Amniotic epithelial cell (primary cell): ENCODE measurements at regions not wholly inside any gene's neighbourhood (a gene's known extent, or its start where the extent isn't known, plus 50 kb on each side); places are given as distances from the start of the nearest gene placed in this dataset.
"Not testable (repeated sequence)": the region's sequence is repeated elsewhere in the genome, so short reads cannot be mapped to it uniquely, and the experiment has no call there.

Experiments
- DNase-seq: peaks from one replicate; pipeline ENCODE4 v3.0.0-alpha.2; 2010; ENCODE audit warnings: low read depth

DNA sequence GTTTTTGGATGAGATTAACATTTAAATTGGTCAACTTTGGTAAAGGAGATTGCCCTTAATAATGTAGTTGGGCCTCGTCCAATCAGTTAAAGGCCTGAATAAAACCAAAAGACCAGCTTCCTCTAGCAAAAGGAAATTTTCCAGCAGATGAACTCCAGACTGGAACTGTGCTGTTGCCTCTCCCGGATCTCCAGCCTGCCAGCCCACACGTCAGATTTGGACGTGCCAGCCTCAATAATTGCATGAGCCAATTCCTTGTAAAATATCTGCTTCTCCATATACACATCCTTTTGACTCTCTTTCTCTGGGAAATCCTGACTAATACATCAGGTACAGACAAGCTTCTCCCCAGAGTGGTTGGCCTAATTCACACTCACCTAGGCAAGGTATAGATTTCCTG, 175.8 kb upstream of the ADCY2 start:
- DNase-seq: no peak

DNA sequence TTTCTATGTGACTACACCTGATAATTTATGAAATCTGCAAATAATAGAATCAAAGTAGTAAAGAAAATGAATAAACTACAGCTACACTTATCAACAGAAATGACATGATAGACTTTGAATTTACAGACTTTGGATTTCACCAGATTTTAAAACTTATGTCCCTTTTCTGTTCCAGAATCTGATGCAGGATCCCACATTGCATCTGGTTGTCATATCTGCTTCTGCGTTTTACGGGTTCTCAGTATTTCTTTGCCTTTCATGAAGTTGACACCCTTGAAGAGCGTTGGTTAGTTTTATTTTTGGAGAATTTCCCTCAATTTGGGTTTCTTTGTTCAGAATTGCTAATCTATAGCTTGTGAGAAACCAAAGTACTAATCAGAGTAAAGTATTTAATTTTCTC, 174.9 kb upstream of the ADCY2 start:
- DNase-seq: no peak

DNA sequence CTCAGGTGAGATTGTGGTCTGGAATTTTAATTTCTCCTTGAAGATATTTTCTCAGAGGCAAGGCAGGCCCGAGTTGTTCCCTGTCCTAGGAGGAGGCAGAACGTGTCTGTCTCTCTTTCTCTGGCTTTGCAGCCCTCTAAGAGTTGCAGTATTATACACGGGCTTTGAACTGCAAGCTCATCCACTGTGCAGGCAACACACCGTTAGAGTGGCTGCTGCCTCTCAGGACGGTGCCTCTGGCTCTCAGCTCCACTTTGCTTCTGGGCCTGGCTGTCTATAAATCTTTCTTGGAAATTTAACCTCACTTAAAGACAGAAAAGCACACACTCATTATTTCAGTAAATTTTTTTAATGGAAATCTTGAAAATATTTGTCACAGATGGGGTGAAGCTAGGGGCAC, 170.1 kb upstream of the ADCY2 start:
- DNase-seq: no peak

DNA sequence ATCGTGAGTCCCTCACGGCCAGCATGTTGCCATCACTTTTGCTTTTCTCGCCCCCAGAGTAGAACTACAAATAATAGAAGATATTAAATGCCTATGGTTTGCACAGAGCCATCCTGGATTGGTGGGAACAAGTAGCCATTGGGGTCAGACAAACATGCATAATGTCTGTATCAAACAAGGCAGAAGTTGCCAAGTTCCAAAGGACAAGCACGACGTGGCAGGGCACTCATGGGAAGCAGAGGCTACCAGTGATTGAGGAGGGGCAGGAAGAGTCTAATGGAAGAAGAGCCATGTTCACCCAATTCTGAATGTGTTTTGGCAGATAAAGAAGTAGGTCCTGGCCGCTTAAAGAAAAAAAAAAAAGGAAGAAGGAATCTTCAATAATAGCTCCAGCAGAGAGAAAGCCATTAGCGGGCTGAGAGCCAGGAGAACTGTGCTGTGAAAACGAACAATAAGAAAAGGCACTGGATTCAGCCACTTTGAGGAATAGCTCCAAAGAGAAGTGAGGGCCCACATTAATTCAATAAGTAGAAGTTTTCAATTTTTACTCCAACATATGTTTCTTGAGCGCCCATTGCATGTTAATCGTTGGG, 153.7 kb upstream of the ADCY2 start:
- DNase-seq: no peak

DNA sequence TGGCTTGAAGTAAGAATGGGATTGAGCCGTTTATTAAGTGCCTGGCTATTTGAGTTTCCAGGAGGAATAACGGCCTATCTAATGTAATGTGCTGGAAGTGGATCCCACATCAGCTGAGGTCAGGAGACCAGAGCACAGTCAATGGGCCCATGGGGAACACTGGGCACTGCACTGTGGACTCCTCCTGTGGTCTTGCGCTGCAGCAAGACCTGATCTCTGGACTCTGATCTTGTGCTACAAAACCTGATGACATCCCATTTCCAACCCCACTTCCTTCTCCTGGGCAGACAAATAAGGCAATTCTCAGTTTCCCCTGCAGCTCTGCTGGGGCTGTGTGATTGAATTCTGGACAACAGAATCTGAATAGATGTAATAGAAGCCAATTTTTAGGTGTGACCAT, 151.7 kb upstream of the ADCY2 start:
- DNase-seq: no peak

DNA sequence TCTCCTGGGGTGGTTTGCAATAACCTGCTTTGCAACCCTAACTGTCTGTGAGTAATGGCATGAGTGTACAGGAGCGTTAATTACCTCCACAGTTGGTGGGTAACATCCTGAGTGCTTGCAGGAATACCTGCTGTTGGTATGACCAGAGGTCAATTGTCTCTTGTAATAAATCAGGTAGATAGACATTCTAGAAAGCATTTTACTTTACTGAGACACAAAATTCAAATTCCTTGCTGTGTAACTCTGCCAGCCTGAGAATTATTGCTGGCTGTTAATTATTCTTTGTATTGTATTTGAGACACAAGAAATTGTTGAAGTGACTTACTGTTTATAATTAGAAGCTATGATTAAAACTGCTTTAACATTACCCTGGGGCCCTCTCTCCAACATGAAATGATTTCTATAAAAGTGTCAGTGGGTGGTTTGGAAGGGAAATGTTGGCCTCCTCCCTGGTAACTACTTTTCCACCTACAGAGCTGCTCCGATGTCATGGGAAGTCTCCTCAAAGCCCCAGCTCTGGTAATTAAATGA, 150.8 kb upstream of the ADCY2 start:
- DNase-seq: no peak

DNA sequence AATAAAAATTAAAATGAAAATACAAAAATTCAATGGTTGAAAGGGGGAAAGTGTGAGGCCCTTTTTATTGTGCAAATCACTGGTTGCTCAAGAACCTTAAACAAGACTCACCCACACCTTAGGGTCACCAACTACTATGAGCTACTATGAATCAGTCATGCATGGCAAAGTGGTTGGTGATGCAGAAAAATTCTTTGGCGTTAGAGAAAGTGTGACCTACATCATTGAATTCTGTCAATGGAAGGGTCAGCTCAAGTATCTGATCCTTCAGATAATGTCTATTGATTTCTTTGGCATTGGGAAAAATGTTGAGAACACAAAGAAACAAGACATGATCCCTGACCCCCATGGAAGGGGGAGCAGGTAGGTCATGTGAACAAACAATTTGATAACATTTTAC, 149.7 kb upstream of the ADCY2 start:
- DNase-seq: no peak

DNA sequence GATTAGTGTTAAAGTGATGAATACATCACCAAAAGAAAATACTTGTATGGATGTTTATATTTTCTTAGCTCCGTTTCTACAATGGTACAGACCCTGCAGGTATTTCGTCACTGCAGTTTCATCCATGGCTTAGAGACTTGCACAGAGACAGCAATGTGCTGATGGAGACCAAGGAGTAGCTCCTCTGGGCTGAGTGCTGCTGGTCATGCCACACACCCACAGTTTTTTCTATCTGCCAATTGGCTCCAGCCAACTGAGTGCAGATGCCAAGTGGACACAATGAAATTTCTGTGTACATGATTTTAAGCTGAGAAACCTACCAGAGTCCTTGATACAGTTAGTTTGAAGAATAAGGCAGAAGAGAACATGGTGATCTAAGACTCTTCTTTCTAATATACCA, 145.9 kb upstream of the ADCY2 start:
- no peak for DNase-seq

DNA sequence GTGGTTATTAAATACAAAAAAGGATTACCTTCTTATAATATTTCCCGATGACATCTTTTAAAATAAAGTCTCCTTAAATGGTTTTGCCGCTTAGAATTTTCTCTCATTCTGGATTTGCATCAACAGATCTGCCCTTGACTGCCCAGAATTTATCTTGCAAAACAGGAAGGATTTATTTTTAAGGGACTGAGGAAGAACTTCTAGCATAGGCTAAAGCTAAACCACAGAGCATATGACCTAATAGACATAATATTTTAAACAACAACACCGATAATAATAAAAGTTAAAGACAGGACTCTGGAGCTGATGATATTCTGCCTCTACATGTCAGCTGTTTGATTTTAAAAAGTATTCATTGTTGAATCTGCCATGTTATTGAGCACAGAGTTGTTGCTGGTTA, 145.3 kb upstream of the ADCY2 start:
- DNase-seq: no peak

DNA sequence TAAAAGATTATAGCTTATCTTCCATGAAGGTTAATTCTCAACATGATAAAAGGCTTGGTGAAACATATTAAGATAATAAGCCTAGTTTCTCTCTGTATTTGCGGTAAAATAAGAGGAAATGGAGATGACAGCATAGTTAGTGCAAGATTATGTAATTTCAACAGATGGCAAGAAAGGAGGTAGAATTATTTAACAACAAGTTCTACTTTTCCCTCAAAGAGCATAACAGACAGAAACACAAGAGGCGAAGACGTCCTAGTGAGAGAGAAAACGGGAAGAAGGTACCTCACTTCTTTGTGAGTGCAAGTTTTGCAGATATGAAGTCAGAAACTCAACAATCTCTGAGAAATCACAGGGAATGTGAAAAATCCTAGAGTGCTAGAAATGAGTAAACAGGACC, 144.8 kb upstream of the ADCY2 start:
- no peak for DNase-seq

DNA sequence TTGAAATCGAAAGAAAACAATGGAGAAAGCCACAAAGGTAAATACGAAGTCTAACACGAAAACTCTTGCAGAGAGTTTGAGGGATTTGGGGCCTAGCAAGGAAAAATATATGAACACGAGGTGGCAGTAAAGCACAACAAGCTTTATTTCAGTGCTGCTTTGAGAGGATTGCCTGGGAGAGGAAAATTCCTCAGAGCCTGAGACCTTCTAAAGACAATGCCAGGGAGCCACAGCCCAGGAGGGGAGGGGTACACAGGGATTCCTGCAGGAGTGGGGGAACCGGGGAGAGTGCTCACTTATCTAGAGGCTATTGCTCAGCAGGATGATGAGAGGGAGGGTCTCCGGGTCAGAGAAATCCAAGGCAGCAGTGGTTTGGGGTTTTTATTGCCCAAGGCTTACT, 134.9 kb upstream of the ADCY2 start:
- DNase-seq: no peak

DNA sequence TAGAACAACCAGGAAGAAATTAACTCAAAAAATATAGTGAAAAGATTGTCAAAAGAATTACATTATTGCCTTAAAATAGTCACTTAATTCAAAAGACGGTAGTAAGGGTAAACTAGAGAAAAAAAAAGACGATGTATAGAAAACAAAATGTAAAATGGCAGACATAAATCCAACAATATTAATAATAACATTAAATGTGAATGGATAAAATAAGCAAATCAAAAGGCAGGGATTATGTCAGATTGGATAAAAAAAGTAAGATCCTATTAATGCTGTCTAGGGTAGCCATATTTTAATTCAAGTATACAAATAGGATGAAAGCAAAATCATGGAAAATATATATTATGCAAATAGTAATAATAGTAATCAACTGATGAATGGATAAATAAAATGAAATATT, 134.0 kb upstream of the ADCY2 start:
- no peak for DNase-seq

DNA sequence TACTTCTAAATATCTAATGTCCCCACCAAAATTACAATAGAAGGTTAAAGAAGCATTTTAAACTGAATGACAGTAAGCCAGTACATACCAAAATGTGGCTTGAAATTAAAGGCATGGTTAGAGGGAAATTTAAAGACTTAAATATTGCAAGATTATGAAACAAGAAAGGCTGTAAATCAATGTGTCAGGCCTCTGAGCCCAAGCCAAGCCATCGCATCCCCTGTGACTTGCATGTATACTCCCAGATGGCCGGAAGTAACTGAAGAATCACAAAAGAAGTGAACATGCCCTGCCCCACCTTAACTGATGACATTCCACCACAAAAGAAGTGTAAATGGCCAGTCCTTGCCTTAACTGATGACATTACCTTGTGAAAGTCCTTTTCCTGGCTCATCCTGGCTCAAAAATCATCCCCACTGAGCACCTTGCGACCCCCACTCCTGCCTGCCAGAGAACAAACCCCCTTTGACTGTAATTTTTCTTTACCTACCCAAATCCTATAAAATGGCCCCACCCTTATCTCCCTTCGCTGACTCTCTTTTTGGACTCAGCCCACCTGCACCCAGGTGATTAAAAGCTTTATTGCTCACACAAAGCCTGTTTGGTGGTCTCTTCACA, 132.4 kb upstream of the ADCY2 start:
- not testable (repeated sequence) for DNase-seq

DNA sequence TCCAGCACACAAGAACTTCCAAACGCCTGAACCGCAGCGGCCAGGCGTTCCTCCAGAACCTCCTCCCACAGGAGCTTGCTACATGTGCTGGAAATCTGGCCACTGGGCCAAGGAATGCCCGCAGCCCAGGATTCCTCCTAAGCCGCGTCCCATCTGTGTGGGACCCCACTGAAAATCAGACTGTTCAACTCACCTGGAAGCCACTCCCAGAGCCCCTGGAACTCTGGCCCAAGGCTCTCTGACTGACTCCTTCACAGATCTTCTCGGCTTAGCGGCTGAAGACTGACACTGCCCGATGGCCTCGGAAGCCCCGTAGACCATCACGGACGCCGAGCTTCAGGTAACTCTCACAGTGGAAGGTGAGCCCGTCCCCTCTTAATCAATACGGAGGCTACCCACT, 130.2 kb upstream of the ADCY2 start:
- not testable (repeated sequence) for DNase-seq

DNA sequence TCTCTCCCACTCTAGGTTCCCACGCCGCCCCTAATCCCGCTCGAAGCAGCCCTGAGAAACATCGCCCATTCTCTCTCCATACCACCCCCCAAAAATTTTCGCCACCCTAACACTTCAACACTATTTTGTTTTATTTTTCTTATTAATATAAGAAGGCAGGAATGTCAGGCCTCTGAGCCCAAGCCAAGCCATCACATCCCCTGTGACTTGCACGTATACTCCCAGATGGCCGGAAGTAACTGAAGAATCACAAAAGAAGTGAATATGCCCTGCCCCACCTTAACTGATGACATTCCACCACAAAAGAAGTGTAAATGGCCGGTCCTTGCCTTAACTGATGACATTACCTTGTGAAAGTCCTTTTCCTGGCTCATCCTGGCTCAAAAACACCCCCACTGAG, 127.2 kb upstream of the ADCY2 start:
- DNase-seq: not testable (repeated sequence)

DNA sequence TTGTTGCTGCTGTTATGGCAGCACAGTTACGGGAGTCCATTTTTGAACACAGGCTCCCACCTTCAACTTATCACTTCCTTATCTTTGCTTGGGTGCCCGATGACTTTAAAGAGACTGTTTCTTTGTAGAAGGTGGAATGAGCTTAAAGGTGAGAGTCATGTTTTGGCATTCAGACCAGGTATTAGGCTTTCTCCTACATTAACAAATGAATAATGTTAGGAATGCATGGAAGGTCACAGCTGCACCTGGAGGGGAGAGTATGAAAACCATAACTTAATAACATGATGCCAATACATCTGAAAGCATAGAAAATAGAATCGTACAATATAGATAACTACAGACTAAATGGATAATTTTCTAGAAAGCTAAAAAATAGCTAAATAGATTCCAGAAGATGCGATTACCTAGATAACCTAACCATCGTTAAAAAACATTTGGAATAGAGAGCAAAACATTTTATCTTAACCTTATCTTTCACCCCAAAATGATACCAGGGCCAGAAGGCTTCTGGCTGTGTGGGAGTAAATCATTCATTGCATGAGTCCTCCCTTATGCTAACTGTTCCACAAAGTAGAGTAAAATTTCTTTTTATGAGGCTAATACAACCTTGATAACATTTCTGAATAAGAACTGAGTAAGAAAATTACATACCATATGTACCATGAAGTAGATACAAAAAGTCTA, 126.2 kb upstream of the ADCY2 start:
- no peak for DNase-seq

DNA sequence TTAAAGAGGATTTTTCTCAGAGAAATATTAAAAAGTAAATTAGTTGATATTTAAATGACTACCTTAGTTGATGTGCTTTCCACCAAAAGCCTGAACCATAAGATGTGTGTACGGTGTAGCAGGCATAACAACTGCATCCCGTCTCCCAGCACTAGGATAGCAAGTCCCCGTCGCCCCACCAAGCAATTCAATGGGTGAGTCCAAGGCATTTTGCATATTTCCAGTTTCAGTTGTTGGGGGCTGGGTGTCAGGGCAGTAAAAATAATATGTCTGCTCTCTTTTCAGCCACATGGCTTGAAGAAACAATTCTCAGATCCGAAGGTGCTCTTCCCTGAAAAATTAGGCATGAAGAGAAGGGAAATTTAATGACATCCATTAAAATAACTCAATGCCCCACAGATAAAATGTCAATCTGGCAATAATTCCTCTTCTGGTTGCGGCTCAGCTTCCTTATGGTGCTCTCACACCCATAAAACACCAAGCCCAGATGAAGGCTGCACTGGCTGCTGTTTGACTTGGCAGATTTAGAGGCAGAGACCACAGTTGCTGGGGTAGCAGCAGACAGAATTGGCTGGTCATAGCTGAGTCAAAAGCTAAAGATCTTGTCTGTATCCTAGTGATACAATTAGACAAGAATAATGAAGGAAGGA, 124.4 kb upstream of the ADCY2 start:
- DNase-seq: no peak

DNA sequence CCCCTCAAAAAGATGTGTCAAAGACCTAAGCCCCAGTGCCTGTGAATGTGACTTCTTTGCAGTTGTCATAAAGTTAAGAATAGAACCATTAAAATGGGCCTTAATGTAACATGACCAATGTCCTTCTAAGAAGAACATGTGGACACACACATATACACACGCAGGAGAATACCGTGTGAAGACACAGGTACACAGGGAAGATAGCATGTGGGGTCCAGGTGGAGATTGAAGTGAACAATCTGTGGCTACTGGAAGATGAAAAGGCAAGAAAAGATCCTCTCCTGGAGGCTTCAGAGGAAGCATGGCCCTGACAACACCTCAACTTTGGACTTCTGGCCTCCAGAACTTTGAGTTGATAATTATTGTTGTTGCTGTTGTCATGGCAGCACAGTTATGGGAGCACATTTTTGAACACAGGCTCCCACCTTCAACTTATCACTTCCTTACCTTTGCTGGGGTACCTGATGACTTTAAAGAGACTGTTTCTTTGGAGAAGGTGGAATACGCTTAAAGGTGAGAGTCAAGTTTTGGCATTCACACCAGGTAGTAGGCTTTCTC, 123.5 kb upstream of the ADCY2 start:
- DNase-seq: no peak

DNA sequence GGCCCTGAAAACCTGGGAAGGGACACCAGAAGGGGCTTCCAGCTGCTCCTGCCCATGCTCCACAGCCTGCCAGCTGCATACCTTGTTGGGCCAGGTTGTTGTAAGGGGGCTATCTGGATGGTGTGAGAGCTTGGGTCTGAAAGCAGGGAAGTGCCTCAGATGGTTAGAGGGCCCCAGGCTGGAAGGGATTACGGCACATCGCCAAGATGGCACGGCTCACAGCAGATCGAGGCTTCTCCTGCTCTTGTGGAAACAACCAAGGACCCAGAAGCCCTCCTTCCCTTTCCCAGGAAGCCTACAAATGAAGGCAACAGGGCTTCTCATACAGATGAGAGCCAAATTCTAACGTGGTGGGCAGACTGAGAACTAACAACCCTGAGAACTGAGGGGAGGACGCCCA, 121.7 kb upstream of the ADCY2 start:
- DNase-seq: no peak

DNA sequence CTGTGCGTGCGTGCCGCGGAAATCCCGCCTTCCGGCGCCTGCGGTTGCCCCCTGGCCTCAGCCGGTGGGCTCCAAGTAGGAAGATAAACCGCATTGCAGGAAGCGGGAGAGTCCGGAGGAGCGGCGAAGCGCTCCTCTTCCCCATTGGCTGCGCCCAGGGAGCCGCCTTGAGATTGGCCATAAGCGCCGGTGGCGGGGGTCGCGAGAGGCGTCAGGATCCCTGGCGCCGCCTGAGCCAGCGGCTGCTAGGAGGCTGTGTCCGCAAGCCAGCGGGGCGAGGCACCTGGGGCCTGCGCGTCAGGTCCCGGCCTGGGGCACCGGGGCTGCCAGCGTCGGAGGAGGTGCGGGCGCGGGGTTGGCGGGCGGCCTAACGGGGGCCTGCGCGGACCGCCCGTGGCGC, 106.3 kb upstream of the ADCY2 start:
- not testable (repeated sequence) for DNase-seq

DNA sequence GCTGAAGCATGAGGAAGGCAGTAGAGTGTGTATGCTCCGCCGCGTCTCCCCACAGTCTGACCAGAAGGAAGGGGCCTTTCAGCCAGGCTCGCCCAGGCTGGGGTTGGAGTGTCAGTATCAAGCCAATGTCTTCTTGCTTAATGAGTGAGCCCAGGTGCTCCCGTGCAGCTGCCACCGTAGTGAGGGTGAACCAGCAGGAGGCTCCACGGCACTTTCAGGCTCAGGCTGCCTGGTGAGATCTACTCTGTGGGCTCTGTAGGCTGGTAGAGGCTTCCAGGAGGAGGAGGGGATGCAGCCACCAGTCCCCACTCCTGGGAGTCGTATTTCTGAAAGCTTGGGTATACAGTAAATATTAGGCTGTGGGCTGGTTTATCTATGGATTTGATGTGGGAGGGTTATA, 98.1 kb upstream of the ADCY2 start:
- not testable (repeated sequence) for DNase-seq

DNA sequence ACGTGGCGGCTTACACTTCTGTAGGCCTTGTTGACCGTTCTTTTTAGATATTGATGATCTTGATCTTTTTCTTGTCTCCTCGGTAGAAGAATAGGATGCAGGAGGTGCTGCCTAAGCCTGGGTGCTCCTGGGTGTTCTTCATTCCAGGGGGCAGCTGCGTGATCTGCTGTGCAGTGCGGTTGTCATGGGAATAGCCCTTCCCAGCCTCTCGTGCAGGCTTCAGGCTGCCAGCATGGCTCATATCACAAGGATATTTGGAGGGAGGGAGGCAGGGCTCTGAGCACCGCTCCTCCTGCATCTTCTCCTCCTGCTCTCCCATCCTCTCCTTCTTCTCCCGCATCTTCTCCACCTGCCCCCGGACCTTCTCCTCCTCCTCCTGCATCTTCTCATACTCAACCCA, 96.2 kb upstream of the ADCY2 start:
- not testable (repeated sequence) for DNase-seq
